Gastrocnemius medialis (tissue), 4 donors: ENCODE measurements at regions not wholly inside any gene's neighbourhood (a gene's known extent, or its start where the extent isn't known, plus 50 kb on each side); places are given as distances from the start of the nearest gene placed in this dataset.

Experiments used
- ATAC-seq, 2 donors: fragments of 150-250 bp; one replicate each; pipeline ENCODE4 v1.9.1; 2016
- DNase-seq, 2 donors: peaks; one replicate each; pipeline ENCODE4 v3.0.0-alpha.2; 2019
- H3K27ac ChIP-seq, 4 donors: fragments of 200-600 bp; sonication (generic); 1 replicate in 1 of 4; 2 replicates in 3 of 4; pipeline ENCODE4 v1.5.1; 2016 to 2018; ENCODE audit warnings: mild to moderate bottlenecking in 2 of 4, moderate library complexity in 1 of 4
- H3K27me3 ChIP-seq, 3 donors: fragments of 200-600 bp; sonication (generic) in 2 of 3; 1 replicate in 1 of 3; 2 replicates in 2 of 3; pipeline versions ENCODE4 v1.5.1 to v1.6.0; 2016 to 2019; ENCODE audit warnings: mild to moderate bottlenecking in 1 of 3, moderate library complexity in 1 of 3
- H3K36me3 ChIP-seq, 2 donors: fragments of 200-600 bp; sonication (generic) in 1 of 2; one replicate each; pipeline ENCODE4 v1.5.1; 2017 to 2018
- H3K4me1 ChIP-seq, 2 donors: fragments of 200-600 bp; sonication (generic) in 1 of 2; one replicate each; pipeline ENCODE4 v1.5.1; 2016 to 2017; ENCODE audit warnings: mild to moderate bottlenecking in 2 of 2
- H3K4me3 ChIP-seq, 4 donors: fragments of 200-600 bp; sonication (generic) in 3 of 4; 1 replicate in 1 of 4; 2 replicates in 3 of 4; pipeline ENCODE4 v1.5.1; 2016 to 2019; ENCODE audit warnings: mild to moderate bottlenecking in 2 of 4
- H3K9me3 ChIP-seq, 3 donors: fragments of 200-600 bp; sonication (generic) in 2 of 3; 1 replicate in 1 of 3; 2 replicates in 2 of 3; pipeline ENCODE4 v1.5.1; 2016 to 2019
- CTCF ChIP-seq, 5 experiments: fragments of 450-650 bp in 3 of 5; fragments of 200-600 bp in 2 of 5; sonication (generic) in 2 of 5; IDR thresholded peaks in 4 of 5; conservative IDR thresholded peaks in 1 of 5; 1 replicate in 4 of 5; 2 replicates in 1 of 5; pipeline ENCODE4 v1.5.1; 2016 to 2019; ENCODE audit warnings: antibody characterized with exemption in 5 of 5, mild to moderate bottlenecking in 3 of 5, moderate library complexity in 3 of 5
- POLR2A ChIP-seq, 2 donors: fragments of 450-650 bp; IDR thresholded peaks; one replicate each; pipeline ENCODE4 v1.6.1; 2017; ENCODE audit warnings: antibody characterized with exemption in 2 of 2, mild to moderate bottlenecking in 2 of 2, moderate library complexity in 2 of 2
- in situ Hi-C, 4 donors: fragments of 200-750 bp; cut with MboI; loops; one replicate each; pipeline versions ENCODE4 v1.15.0 to v1.8.0; 2017; ENCODE audit warnings: low sequenced_read_pairs in 4 of 4
- intact Hi-C: fragments of 100-400 bp; cut with DNase I; formaldehyde crosslinking; loops from one replicate; pipeline ENCODE4 v1.15.1; 2023; ENCODE audit warnings: low total_unique reads

GRCh38 chr9:76557674-76558225 is 98.8 kb downstream of the GCNT1 start:
- in situ Hi-C loops = loop anchor here in 1 of 4 donors (25.0 kb wide), 1 partner anchor 95 kb away; the partner anchor contains the start of gene GCNT1

DNA sequence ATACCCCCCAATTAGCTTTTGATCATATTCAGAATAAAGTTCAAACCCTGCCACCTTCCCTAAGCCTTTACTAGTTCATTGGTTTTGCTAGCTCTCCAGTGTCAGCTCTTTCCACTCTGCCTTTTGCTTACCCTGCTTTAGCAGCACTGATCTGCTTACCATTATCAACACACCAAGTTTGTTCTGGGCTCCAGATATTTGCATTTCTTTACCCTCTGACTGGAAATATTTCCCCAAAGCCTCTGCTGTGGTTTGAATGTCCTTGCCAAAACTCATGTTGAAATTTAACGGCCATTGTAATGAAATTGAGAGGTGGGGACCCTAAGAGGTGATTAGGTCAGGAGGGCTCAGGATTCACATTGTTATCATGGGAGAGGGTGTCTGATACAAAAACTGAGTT is 99.5 kb downstream of the GCNT1 start:
- H3K27me3 ChIP-seq = no peaks in the 10 kb centered on the region
- TF ChIP-seq POLR2A (IDR thresholded peaks at IDR 0.05) = no peak
- no peak for TF ChIP-seq CTCF (IDR thresholded peaks at IDR 0.05 in 4 of 5, conservative IDR thresholded peaks at IDR 0.05 in 1 of 5)
- H3K4me3 ChIP-seq = no peak overlapping the region
- H3K4me1 ChIP-seq = no peaks in the 10 kb centered on the region
- in situ Hi-C loops = loop anchor here in 1 of 4 donors (25.0 kb wide), 1 partner anchor 96 kb away; the partner anchor contains the start of gene GCNT1
- H3K36me3 ChIP-seq = no peaks in the 10 kb centered on the region
- ATAC-seq = no peak
- intact Hi-C loops = no loop called here
- no peak for DNase-seq
- H3K27ac ChIP-seq = no peak overlapping the region
- no peaks in the 10 kb centered on the region for H3K9me3 ChIP-seq

More at GRCh38 chr9:76557674-76558225, 98.8 kb downstream of the GCNT1 start:
- intact Hi-C loops = no loop called here
- TF ChIP-seq POLR2A (IDR thresholded peaks at IDR 0.05) (no peak), CTCF (IDR thresholded peaks at IDR 0.05 in 4 of 5, conservative IDR thresholded peaks at IDR 0.05 in 1 of 5) (no peak)
- no peak for ATAC-seq
- Histone ChIP-seq H3K27me3 (no peaks in the 10 kb centered on the region), H3K36me3 (no peaks in the 10 kb centered on the region), H3K4me1 (no peaks in the 10 kb centered on the region), H3K27ac (no peak overlapping the region), H3K9me3 (no peaks in the 10 kb centered on the region), H3K4me3 (no peak overlapping the region)
- DNase-seq = no peak

DNA sequence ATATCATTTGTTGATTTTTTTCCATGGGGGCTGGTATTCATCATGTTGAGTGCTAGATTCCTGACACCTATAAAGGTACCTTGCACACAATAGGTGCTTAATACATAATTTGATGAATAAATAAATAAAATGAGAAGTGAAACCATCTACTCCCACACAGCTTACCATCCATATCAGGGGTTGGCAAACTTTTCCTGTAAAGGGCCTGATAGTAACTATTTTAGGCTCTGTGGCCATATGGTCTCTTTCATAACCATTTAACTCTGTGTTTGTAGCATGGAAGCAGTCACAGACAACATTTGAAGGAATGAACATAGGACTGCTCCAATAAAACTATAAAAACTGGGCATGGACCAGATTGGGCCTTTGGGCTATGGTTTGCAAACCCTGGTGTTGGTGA is 100.3 kb downstream of the GCNT1 start:
- intact Hi-C loops (no loop called here), in situ Hi-C loops (loop anchor here in 1 of 4 donors (25.0 kb wide), 1 partner anchor 97 kb away; the partner anchor contains the start of gene GCNT1)
- Histone ChIP-seq H3K4me3 (no peak overlapping the region), H3K9me3 (no peaks in the 10 kb centered on the region), H3K4me1 (no peaks in the 10 kb centered on the region), H3K27me3 (no peaks in the 10 kb centered on the region), H3K36me3 (no peaks in the 10 kb centered on the region), H3K27ac (no peak overlapping the region)
- DNase-seq (no peak), ATAC-seq (no peak)
- TF ChIP-seq POLR2A (IDR thresholded peaks at IDR 0.05) (no peak), CTCF (IDR thresholded peaks at IDR 0.05 in 4 of 5, conservative IDR thresholded peaks at IDR 0.05 in 1 of 5) (no peak)

- Histone ChIP-seq H3K9me3 (no peaks in the 10 kb centered on the region), H3K36me3 (no peaks in the 10 kb centered on the region), H3K4me3 (no peak overlapping the region), H3K4me1 (no peaks in the 10 kb centered on the region), H3K27ac (no peak overlapping the region), H3K27me3 (no peaks in the 10 kb centered on the region)
- TF ChIP-seq CTCF (IDR thresholded peaks at IDR 0.05 in 4 of 5, conservative IDR thresholded peaks at IDR 0.05 in 1 of 5) (no peak), POLR2A (IDR thresholded peaks at IDR 0.05) (no peak)
- no peak for ATAC-seq
- in situ Hi-C loops (loop anchor here in 1 of 4 donors (25.0 kb wide), 1 partner anchor 98 kb away; the partner anchor contains the start of gene GCNT1), intact Hi-C loops (no loop called here)
- no peak for DNase-seq
Measured at GRCh38 chr9:76560481-76560922, 101.5 kb downstream of the GCNT1 start.
